K562 (cell line): ENCODE measurements at regions not wholly inside any gene's neighbourhood (a gene's known extent, or its start where the extent isn't known, plus 50 kb on each side); places are given as distances from the start of the nearest gene placed in this dataset.

Experiments
- ATF1 ChIP-seq, 2 experiments: fragments of 450-650 bp in 1 of 2; IDR thresholded peaks; 2 replicates each; pipeline ENCODE4 v1.6.1; 2016; ENCODE audit warnings: missing compliant biosample characterization in 1 of 2, missing genetic modification characterization in 1 of 2
- CREM ChIP-seq: IDR thresholded peaks from 2 replicates; pipeline ENCODE4 v1.6.1; 2014; ENCODE audit warnings: antibody characterized with exemption, low read depth
- HDAC2 ChIP-seq: fragments of 450-650 bp; IDR thresholded peaks from 2 replicates; pipeline ENCODE4 v1.6.1; 2016; ENCODE audit warnings: mild to moderate bottlenecking
- MBD1 ChIP-seq: fragments of 250-450 bp; sonication (Bioruptor Pico); IDR thresholded peaks from 2 replicates; pipeline ENCODE4 v1.8.0; 2022; ENCODE audit warnings: inconsistent platforms
- MNT ChIP-seq, 2 experiments: fragments of 450-650 bp; conservative IDR thresholded peaks; 2 replicates each; pipeline ENCODE4 v1.6.1; 2017; ENCODE audit warnings: mild to moderate bottlenecking in 2 of 2, moderate library complexity in 2 of 2
- MXD1 ChIP-seq: fragments of 250-450 bp; sonication (Bioruptor Pico); IDR thresholded peaks from 2 replicates; pipeline ENCODE4 v1.8.0; 2021; ENCODE audit warnings: borderline replicate concordance, mild to moderate bottlenecking, moderate library complexity; ENCODE audit not compliant: poor library complexity, severe bottlenecking
- NCOR1 ChIP-seq: fragments of 450-650 bp; IDR thresholded peaks from 2 replicates; pipeline ENCODE4 v1.6.1; 2016; ENCODE audit warnings: mild to moderate bottlenecking, moderate library complexity
- NR1H2 ChIP-seq: sonication (generic); formaldehyde crosslinking; IDR thresholded peaks from 2 replicates; pipeline ENCODE4 v1.4.0; 2020; ENCODE audit warnings: mild to moderate bottlenecking, missing genetic modification reagents
- RFX5 ChIP-seq: IDR thresholded peaks from 2 replicates; pipeline ENCODE4 v1.6.1; 2011; ENCODE audit warnings: low read depth, mild to moderate bottlenecking, improper control_type of control experiment, low read length
- SAFB ChIP-seq: fragments of 200-400 bp; formaldehyde crosslinking; IDR thresholded peaks from 2 replicates; pipeline ENCODE4 v1.6.1; 2017; ENCODE audit warnings: low read depth, low read length, borderline replicate concordance
- SAP30 ChIP-seq: fragments of 200-600 bp; sonication (generic); IDR thresholded peaks from 2 replicates; pipeline ENCODE4 v1.6.1; 2012; ENCODE audit warnings: borderline replicate concordance, low read depth, mild to moderate bottlenecking, moderate library complexity, low read length, control low read depth, inconsistent platforms; ENCODE audit not compliant: insufficient read depth, poor library complexity, severe bottlenecking
- ZBTB12 ChIP-seq: fragments of 250-450 bp; sonication (Bioruptor Pico); IDR thresholded peaks from 2 replicates; pipeline ENCODE4 v1.4.0; 2020
- ZBTB17 ChIP-seq: fragments of 450-650 bp; formaldehyde crosslinking; IDR thresholded peaks from 2 replicates; pipeline ENCODE4 v1.4.0; 2020; ENCODE audit warnings: mild to moderate bottlenecking
- ZEB2 ChIP-seq: fragments of 450-650 bp; IDR thresholded peaks from 2 replicates; pipeline ENCODE4 v1.6.1; 2016
- ZKSCAN3 ChIP-seq: fragments of 250-450 bp; sonication (Bioruptor Pico); IDR thresholded peaks from 2 replicates; pipeline ENCODE4 v1.4.0; 2020
- ZNF41 ChIP-seq: fragments of 250-450 bp; sonication (Bioruptor Pico); conservative IDR thresholded peaks from 2 replicates; pipeline ENCODE4 v1.4.0; 2020; ENCODE audit warnings: mild to moderate bottlenecking
- TF ChIP-seq, protein P1 (sequence below): fragments of 450-650 bp; formaldehyde crosslinking; IDR thresholded peaks from 2 replicates; pipeline ENCODE4 v1.4.0; 2022; ENCODE audit warnings: missing genetic modification characterization
- TF ChIP-seq, protein P2 (sequence below), 3 experiments: fragments of 200-800 bp in 1 of 3; sonication (Bioruptor generic) in 1 of 3; sonication (generic) in 1 of 3; formaldehyde crosslinking in 1 of 3; IDR thresholded peaks; 2 replicates each; pipeline versions ENCODE4 v1.6.1 to v1.8.0; 2016 to 2022; ENCODE audit warnings: mild to moderate bottlenecking in 2 of 3, missing compliant biosample characterization in 2 of 3, missing genetic modification characterization in 2 of 3, missing genetic modification reagents in 1 of 3

- TF ChIP-seq, protein P1, sequence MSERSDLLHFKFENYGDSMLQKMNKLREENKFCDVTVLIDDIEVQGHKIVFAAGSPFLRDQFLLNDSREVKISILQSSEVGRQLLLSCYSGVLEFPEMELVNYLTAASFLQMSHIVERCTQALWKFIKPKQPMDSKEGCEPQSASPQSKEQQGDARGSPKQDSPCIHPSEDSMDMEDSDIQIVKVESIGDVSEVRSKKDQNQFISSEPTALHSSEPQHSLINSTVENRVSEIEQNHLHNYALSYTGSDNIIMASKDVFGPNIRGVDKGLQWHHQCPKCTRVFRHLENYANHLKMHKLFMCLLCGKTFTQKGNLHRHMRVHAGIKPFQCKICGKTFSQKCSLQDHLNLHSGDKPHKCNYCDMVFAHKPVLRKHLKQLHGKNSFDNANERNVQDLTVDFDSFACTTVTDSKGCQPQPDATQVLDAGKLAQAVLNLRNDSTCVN (CRISPR knock-in tag): 0 out of 2 replicates have a peak, but pooled peaks have one; percentile 21
- TF ChIP-seq ZBTB12 (CRISPR knock-in tag): 0 out of 2 replicates have a peak, but pooled peaks have one; percentile 50
- no peak for TF ChIP-seq RFX5
- TF ChIP-seq SAP30: no peak
- no peak for TF ChIP-seq MXD1
- TF ChIP-seq ATF1 (CRISPR knock-in tag; IDR thresholded peaks at IDR 0.05): no peak
- peak; percentile 31; the same call in 1 of the 2 replicates for TF ChIP-seq ATF1 (tag; IDR thresholded peaks at IDR 0.05)
- peak; percentile 48; the same call in 1 of the 2 replicates for TF ChIP-seq ZNF41 (CRISPR knock-in tag)
- TF ChIP-seq MBD1 (CRISPR knock-in tag): no peak
- TF ChIP-seq NR1H2 (CRISPR knock-in tag): no peak
- TF ChIP-seq HDAC2: 0 out of 2 replicates have a peak, but pooled peaks have one; percentile 20
- TF ChIP-seq SAFB: no peak
- TF ChIP-seq ZKSCAN3 (CRISPR knock-in tag): no peak
- TF ChIP-seq MNT (conservative IDR thresholded peaks at IDR 0.05): peak; percentile 17 to 63; a peak in 2 of 4 replicates
- no peak for TF ChIP-seq NCOR1
- TF ChIP-seq ZEB2: 0 out of 2 replicates have a peak, but pooled peaks have one; percentile 16
- TF ChIP-seq, protein P2, sequence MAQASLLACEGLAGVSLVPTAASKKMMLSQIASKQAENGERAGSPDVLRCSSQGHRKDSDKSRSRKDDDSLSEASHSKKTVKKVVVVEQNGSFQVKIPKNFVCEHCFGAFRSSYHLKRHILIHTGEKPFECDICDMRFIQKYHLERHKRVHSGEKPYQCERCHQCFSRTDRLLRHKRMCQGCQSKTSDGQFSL (CRISPR knock-in tag; IDR thresholded peaks at IDR 0.05): no peak
- TF ChIP-seq, protein P2 (tag; IDR thresholded peaks at IDR 0.05): no peak
- peak; percentile 46; the same call in 1 of the 2 replicates for TF ChIP-seq CREM
- TF ChIP-seq ZBTB17 (CRISPR knock-in tag): 0 out of 2 replicates have a peak, but pooled peaks have one; percentile 25
These were observed 280.6 kb upstream of the PRDM1 start (continued) for GRCh38 chr6:105805501-105806023.
